ENCODE measurements at regions not wholly inside any gene's neighbourhood (a gene's known extent, or its start where the extent isn't known, plus 50 kb on each side); places are given as distances from the start of the nearest gene placed in this dataset.

DNA sequence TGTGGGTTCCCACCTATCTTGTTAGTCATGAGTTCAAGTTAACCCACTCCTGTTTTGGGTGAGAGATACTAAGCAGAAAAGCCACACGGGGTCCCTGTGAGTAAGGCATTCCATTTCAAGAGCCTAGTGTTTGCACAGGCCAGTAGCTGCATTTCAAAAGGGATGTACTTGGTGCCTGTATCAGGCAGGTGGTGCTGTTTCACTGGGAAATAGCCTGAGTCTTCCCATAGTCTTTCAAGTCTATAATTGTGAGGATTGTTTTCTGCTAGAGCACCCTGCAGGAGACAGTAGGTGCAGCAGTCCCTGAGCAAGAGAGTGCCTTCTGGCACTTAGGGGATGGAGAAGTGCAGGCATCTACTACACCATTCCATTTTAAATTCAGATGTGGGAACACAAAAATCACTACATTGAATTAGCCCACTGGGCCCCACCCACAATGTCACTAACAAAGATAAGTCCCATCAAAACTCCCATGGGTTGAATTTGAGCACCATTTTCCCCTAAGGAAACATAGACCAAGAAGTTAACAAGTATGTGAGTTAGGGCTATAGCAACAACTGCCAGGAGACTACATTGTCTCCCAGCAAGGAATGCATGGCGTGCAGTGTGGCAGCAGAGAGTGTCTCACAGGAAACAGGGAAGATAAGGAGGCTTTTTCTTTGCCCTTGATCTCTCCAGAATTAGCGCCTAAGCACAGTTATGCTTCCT lies 263.2 kb downstream of the COX7C start:
- H3K4me3 ChIP-seq (ENCODE audit: control insufficient read depth in 2 of 3, extremely low read depth in 1 of 3, insufficient read depth in 2 of 3, low read depth in 1 of 3, low read length in 3 of 3), result no peak overlapping the region
- H3K27me3 ChIP-seq (ENCODE audit: control insufficient read depth, extremely low read depth, insufficient read depth, low read length), result no peaks in the 10 kb centered on the region
- no peak overlapping the region for H3K4me2 ChIP-seq (ENCODE audit: control insufficient read depth, extremely low read depth, insufficient read depth, low read depth, low read length)
- no peaks in the 10 kb centered on the region for H3K36me3 ChIP-seq (ENCODE audit: control insufficient read depth in 2 of 2, extremely low read depth in 1 of 2, insufficient read depth in 2 of 2, low read length in 2 of 2)
- H3K9me1 ChIP-seq (ENCODE audit: control insufficient read depth, extremely low read depth, insufficient read depth, low read length), result no peaks in the 10 kb centered on the region
- no peaks in the 10 kb centered on the region for H4K20me1 ChIP-seq (ENCODE audit: control insufficient read depth, extremely low read depth, insufficient read depth, low read length)
- dilution Hi-C loops (cut with MboI; ENCODE audit: extremely low pct_ligation_motif_present, low sequenced_read_pairs), result no loop called here
- H3K4me1 ChIP-seq (ENCODE audit: control insufficient read depth, extremely low read depth, insufficient read depth, low read length), result no peaks in the 10 kb centered on the region
- DNase-seq (ENCODE audit: low read depth, low spot score), result peak; percentile 23
- no peak overlapping the region for H2AFZ ChIP-seq (ENCODE audit: control insufficient read depth, low read length)
- no peak overlapping the region for H3K9ac ChIP-seq (ENCODE audit: control insufficient read depth, extremely low read depth, insufficient read depth, low read length)
- H3K27ac ChIP-seq (ENCODE audit: control insufficient read depth, insufficient read depth, low read length), result no peak overlapping the region
- H3K79me2 ChIP-seq (ENCODE audit: control insufficient read depth, insufficient read depth, low read length), result no peaks in the 10 kb centered on the region
- H3K9me3 ChIP-seq (ENCODE audit: control insufficient read depth, low read depth, low read length), result no peaks in the 10 kb centered on the region
- peak; percentile 36 for FAIRE-seq
- no peak for TF ChIP-seq EZH2 (IDR thresholded peaks at IDR 0.05; ENCODE audit: low read length)
- TF ChIP-seq CTCF (optimal IDR thresholded peaks at IDR 0.05 in 1 of 3, IDR thresholded peaks at IDR 0.05 in 1 of 3, conservative IDR thresholded peaks at IDR 0.05 in 1 of 3; ENCODE audit: extremely low read depth in 1 of 3, insufficient read depth in 2 of 3, low read length in 3 of 3), result peak; percentile 77 to 89 (median 80)

DNA sequence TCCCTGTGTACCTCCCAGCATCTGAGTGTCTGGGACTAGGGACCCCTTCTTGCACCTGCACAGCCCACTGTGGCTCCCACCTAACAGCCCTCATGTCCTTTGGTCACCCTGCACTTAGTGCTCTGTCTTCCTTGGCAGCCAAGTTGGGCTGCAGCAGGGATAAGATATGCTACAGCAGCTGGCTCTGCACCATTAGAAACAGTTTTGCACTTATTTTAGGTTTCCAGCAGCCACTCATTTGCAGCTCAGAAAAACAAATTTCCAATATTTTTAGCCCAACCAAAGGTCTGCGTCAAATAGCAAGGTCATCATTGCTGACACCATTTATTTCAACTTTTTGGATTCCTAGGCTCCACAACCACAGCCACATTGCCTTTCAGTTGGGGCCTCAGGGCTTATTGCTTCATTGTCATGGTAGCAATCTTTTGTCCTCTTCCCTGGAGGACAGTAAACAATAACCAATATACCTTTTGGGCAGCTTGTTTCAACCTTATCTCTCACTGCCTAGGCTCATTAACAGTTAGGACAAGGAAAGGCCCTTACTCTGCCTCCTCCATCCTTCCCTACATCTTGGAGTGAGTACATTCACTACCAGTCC lies 263.9 kb downstream of the COX7C start:
- dilution Hi-C loops (cut with MboI; ENCODE audit: extremely low pct_ligation_motif_present, low sequenced_read_pairs), result no loop called here
- Histone ChIP-seq H3K9me3 (ENCODE audit: control insufficient read depth, low read depth, low read length) (no peaks in the 10 kb centered on the region), H3K79me2 (ENCODE audit: control insufficient read depth, insufficient read depth, low read length) (no peaks in the 10 kb centered on the region), H3K9me1 (ENCODE audit: control insufficient read depth, extremely low read depth, insufficient read depth, low read length) (no peaks in the 10 kb centered on the region), H4K20me1 (ENCODE audit: control insufficient read depth, extremely low read depth, insufficient read depth, low read length) (no peaks in the 10 kb centered on the region), H3K4me1 (ENCODE audit: control insufficient read depth, extremely low read depth, insufficient read depth, low read length) (no peaks in the 10 kb centered on the region), H3K4me3 (ENCODE audit: control insufficient read depth in 2 of 3, extremely low read depth in 1 of 3, insufficient read depth in 2 of 3, low read depth in 1 of 3, low read length in 3 of 3) (no peak overlapping the region), H3K27me3 (ENCODE audit: control insufficient read depth, extremely low read depth, insufficient read depth, low read length) (no peaks in the 10 kb centered on the region), H3K9ac (ENCODE audit: control insufficient read depth, extremely low read depth, insufficient read depth, low read length) (no peak overlapping the region), H2AFZ (ENCODE audit: control insufficient read depth, low read length) (no peak overlapping the region), H3K36me3 (ENCODE audit: control insufficient read depth in 2 of 2, extremely low read depth in 1 of 2, insufficient read depth in 2 of 2, low read length in 2 of 2) (no peaks in the 10 kb centered on the region), H3K4me2 (ENCODE audit: control insufficient read depth, extremely low read depth, insufficient read depth, low read depth, low read length) (no peak overlapping the region), H3K27ac (ENCODE audit: control insufficient read depth, insufficient read depth, low read length) (no peak overlapping the region)
- FAIRE-seq, result no peak
- no peak for TF ChIP-seq EZH2 (IDR thresholded peaks at IDR 0.05; ENCODE audit: low read length)
- TF ChIP-seq CTCF (optimal IDR thresholded peaks at IDR 0.05 in 1 of 3, IDR thresholded peaks at IDR 0.05 in 1 of 3, conservative IDR thresholded peaks at IDR 0.05 in 1 of 3; ENCODE audit: extremely low read depth in 1 of 3, insufficient read depth in 2 of 3, low read length in 3 of 3), result no peak
- DNase-seq (ENCODE audit: low read depth, low spot score), result no peak
